KOPT-K1 (cell line): ENCODE measurements at regions not wholly inside any gene's neighbourhood (a gene's known extent, or its start where the extent isn't known, plus 50 kb on each side); places are given as distances from the start of the nearest gene placed in this dataset.

ENCODE experiments used
- H3K27ac ChIP-seq: fragments of 200-600 bp; sonication (generic); 2 replicates; pipeline ENCODE4 v1.5.1; 2016; ENCODE audit warnings: antibody characterized with exemption, mild to moderate bottlenecking, low read depth, low read length; ENCODE audit not compliant: poor library complexity, severe bottlenecking
- H3K36me3 ChIP-seq: fragments of 200-600 bp; sonication (generic); 2 replicates; pipeline ENCODE4 v1.5.1; 2017; ENCODE audit warnings: antibody characterized with exemption, mild to moderate bottlenecking, low read length, moderate library complexity; ENCODE audit not compliant: insufficient read depth
- H3K9me3 ChIP-seq: fragments of 200-600 bp; sonication (generic); 2 replicates; pipeline ENCODE4 v1.5.1; 2017; ENCODE audit warnings: antibody characterized with exemption, low read length, mild to moderate bottlenecking; ENCODE audit not compliant: insufficient read depth, poor library complexity, severe bottlenecking

- H3K9me3 ChIP-seq = no peaks in the 10 kb centered on the region
- no peaks in the 10 kb centered on the region for H3K36me3 ChIP-seq
- no peak overlapping the region for H3K27ac ChIP-seq
Measured at GRCh38 chr9:36779582-36779981, 206.9 kb downstream of the MELK start.

GRCh38 chr9:36780186-36780585 lies 207.5 kb downstream of the MELK start:
- Histone ChIP-seq H3K27ac (no peak overlapping the region), H3K36me3 (no peaks in the 10 kb centered on the region), H3K9me3 (no peaks in the 10 kb centered on the region)

- Histone ChIP-seq H3K27ac (no peak overlapping the region), H3K9me3 (no peaks in the 10 kb centered on the region), H3K36me3 (no peaks in the 10 kb centered on the region)
Measured at GRCh38 chr9:36781533-36781932, 208.8 kb downstream of the MELK start.
